Brain microvascular endothelial cell (primary cell): ENCODE measurements at regions not wholly inside any gene's neighbourhood (a gene's known extent, or its start where the extent isn't known, plus 50 kb on each side); places are given as distances from the start of the nearest gene placed in this dataset.
"Not testable (repeated sequence)": the region's sequence is repeated elsewhere in the genome, so short reads cannot be mapped to it uniquely, and the experiment has no call there.

Experiments
- DNase-seq: peaks from one replicate; pipeline ENCODE4 v3.0.0-alpha.2; 2020
- H3K27ac ChIP-seq: fragments of 250-450 bp; sonication (Bioruptor Pico); 2 replicates; pipeline ENCODE4 v1.5.1; 2020; ENCODE audit warnings: mild to moderate bottlenecking, moderate library complexity
- H3K27me3 ChIP-seq: fragments of 250-450 bp; sonication (Bioruptor Pico); replicated peaks from 2 replicates; pipeline ENCODE4 v1.5.1; 2020; ENCODE audit warnings: mild to moderate bottlenecking
- H3K36me3 ChIP-seq: fragments of 250-450 bp; sonication (Bioruptor Pico); replicated peaks from 2 replicates; pipeline ENCODE4 v1.5.1; 2020; ENCODE audit warnings: mild to moderate bottlenecking
- H3K4me3 ChIP-seq: 2 replicates; pipeline ENCODE4 v1.5.1; 2011; ENCODE audit warnings: low read depth, mild to moderate bottlenecking, control low read depth, low read length, moderate library complexity
- in situ Hi-C: cut with HindIII; loops from 2 replicates; pipeline ENCODE4 v1.10.0; 2017; ENCODE audit warnings: low sequenced_read_pairs, low pct_ligation_motif_present
- TF ChIP-seq, protein P1 (sequence below): IDR thresholded peaks from 2 replicates; pipeline ENCODE4 v1.5.1; 2011; ENCODE audit warnings: low read depth, mild to moderate bottlenecking, moderate library complexity, low read length, control low read depth, inconsistent platforms; ENCODE audit errors: missing control alignments

- Histone ChIP-seq H3K27me3 (no peaks in the 10 kb centered on the region), H3K27ac (no peak overlapping the region), H3K36me3 (no peaks in the 10 kb centered on the region), H3K4me3 (no peak overlapping the region)
- in situ Hi-C loops: no loop called here
- peak; percentile 49 for DNase-seq
- TF ChIP-seq, protein P1, sequence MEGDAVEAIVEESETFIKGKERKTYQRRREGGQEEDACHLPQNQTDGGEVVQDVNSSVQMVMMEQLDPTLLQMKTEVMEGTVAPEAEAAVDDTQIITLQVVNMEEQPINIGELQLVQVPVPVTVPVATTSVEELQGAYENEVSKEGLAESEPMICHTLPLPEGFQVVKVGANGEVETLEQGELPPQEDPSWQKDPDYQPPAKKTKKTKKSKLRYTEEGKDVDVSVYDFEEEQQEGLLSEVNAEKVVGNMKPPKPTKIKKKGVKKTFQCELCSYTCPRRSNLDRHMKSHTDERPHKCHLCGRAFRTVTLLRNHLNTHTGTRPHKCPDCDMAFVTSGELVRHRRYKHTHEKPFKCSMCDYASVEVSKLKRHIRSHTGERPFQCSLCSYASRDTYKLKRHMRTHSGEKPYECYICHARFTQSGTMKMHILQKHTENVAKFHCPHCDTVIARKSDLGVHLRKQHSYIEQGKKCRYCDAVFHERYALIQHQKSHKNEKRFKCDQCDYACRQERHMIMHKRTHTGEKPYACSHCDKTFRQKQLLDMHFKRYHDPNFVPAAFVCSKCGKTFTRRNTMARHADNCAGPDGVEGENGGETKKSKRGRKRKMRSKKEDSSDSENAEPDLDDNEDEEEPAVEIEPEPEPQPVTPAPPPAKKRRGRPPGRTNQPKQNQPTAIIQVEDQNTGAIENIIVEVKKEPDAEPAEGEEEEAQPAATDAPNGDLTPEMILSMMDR: peak; percentile 69
These were observed 69.4 kb downstream of the MSX2 start for GRCh38 chr5:174793684-174794328.

- no peak for DNase-seq
- in situ Hi-C loops: no loop called here
- H3K27ac ChIP-seq: no peak overlapping the region
- no peaks in the 10 kb centered on the region for H3K36me3 ChIP-seq
- TF ChIP-seq, protein P1: no peak
- no peaks in the 10 kb centered on the region for H3K27me3 ChIP-seq
- H3K4me3 ChIP-seq: no peak overlapping the region
These were observed 68.7 kb downstream of the MSX2 start for GRCh38 chr5:174793076-174793475.

DNA sequence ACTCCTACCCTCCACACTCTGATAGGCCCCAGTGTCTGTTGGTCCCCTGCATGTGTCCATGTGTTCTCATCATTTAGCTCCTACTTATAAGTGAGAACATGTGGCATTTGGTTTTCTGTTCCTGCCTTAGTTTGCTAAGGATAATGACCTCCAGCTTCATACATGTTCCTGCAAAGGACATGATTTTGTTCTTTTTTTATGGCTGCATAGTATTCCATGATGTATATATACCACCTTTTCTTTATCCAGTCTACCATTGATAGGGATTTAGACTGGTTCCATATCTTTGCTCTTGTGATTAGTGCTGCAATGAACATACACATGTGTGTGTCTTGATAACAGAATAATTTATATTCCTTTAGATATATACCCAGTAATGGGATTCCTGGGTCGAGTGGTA lies 67.9 kb downstream of the MSX2 start:
- H3K27me3 ChIP-seq, H3K36me3 ChIP-seq, H3K27ac ChIP-seq, DNase-seq, in situ Hi-C loops, H3K4me3 ChIP-seq: not testable (repeated sequence)

- no peak for DNase-seq
- H3K27ac ChIP-seq: no peak overlapping the region
- no peak overlapping the region for H3K4me3 ChIP-seq
- in situ Hi-C loops: no loop called here
- no peaks in the 10 kb centered on the region for H3K27me3 ChIP-seq
- H3K36me3 ChIP-seq: no peaks in the 10 kb centered on the region
- TF ChIP-seq, protein P1: no peak
These were observed 66.5 kb downstream of the MSX2 start for GRCh38 chr5:174790906-174791305.

DNA sequence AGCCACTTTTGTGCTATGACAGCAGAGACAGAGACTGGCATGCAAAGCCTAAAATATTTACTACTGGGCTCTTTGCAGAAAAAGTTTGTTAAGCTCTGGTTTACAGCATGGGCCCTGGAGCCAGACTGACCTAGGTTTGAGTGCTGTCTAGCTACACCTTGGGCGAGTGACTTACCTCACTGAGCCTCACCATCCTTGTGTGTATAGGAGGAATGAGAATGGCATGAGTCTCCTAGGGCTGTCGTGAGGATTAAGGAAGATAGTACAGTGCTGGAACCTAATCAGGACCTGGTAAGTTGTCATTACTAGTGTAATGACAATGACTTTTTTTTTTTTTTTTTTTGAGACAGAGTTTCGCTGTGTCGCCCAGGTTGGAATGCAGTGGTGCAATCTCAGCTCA lies 65.2 kb downstream of the MSX2 start:
- no peaks in the 10 kb centered on the region for H3K36me3 ChIP-seq
- TF ChIP-seq, protein P1: no peak
- in situ Hi-C loops: no loop called here

GRCh38 chr5:174785120-174785680 lies 60.8 kb downstream of the MSX2 start:
- in situ Hi-C loops: no loop called here

More for the DNA sequence above, 65.2 kb downstream of the MSX2 start:
- no peak overlapping the region for H3K27ac ChIP-seq
- no peaks in the 10 kb centered on the region for H3K27me3 ChIP-seq
- no peak overlapping the region for H3K4me3 ChIP-seq
- no peak for DNase-seq

More at GRCh38 chr5:174785120-174785680, 60.8 kb downstream of the MSX2 start:
- DNase-seq: no peak
- Histone ChIP-seq H3K36me3 (no peaks in the 10 kb centered on the region), H3K27me3 (no peaks in the 10 kb centered on the region), H3K27ac (no peak overlapping the region), H3K4me3 (no peak overlapping the region)
- TF ChIP-seq, protein P1: no peak
